Body of pancreas (tissue), 4 donors: ENCODE measurements at regions not wholly inside any gene's neighbourhood (a gene's known extent, or its start where the extent isn't known, plus 50 kb on each side); places are given as distances from the start of the nearest gene placed in this dataset.

Source experiments
- ATAC-seq: fragments of 150-250 bp; one replicate; pipeline ENCODE4 v1.9.1; 2016
- DNase-seq, 4 donors: peaks; one replicate each; pipeline ENCODE4 v3.0.0-alpha.2; 2019
- H3K27ac ChIP-seq, 4 donors: fragments of 200-600 bp; sonication (generic); 1 replicate in 3 of 4; 2 replicates in 1 of 4; pipeline versions ENCODE4 v1.5.1 to v1.6.1; 2016 to 2019; ENCODE audit warnings: mild to moderate bottlenecking in 1 of 4, mixed read lengths in 1 of 4, moderate library complexity in 1 of 4
- H3K27me3 ChIP-seq, 2 donors: fragments of 200-600 bp; sonication (generic); one replicate each; pipeline ENCODE4 v1.6.0; 2016; ENCODE audit warnings: mild to moderate bottlenecking in 1 of 2
- H3K36me3 ChIP-seq, 2 donors: fragments of 200-600 bp; sonication (generic); replicated peaks in 1 of 2; 2 replicates each; pipeline ENCODE4 v1.5.1; 2016; ENCODE audit warnings: low read depth in 2 of 2; ENCODE audit not compliant: insufficient read depth in 1 of 2
- H3K4me1 ChIP-seq: fragments of 200-600 bp; sonication (generic); one replicate; pipeline ENCODE4 v1.6.0; 2016
- H3K4me3 ChIP-seq, 2 donors: fragments of 200-600 bp; sonication (generic); 1 replicate in 1 of 2; 2 replicates in 1 of 2; pipeline ENCODE4 v1.5.1; 2016 to 2019
- H3K9me3 ChIP-seq, 3 donors: fragments of 200-600 bp; sonication (generic); 1 replicate in 2 of 3; 2 replicates in 1 of 3; pipeline ENCODE4 v1.5.1; 2016
- CTCF ChIP-seq, 7 experiments: fragments of 450-650 bp in 4 of 7; fragments of 200-600 bp in 3 of 7; sonication (generic) in 3 of 7; IDR thresholded peaks; one replicate each; pipeline ENCODE4 v1.5.1; 2016 to 2019; ENCODE audit warnings: antibody characterized with exemption in 7 of 7
- POLR2A ChIP-seq, 3 donors: fragments of 450-650 bp; IDR thresholded peaks; one replicate each; pipeline ENCODE4 v1.6.1; 2016; ENCODE audit warnings: antibody characterized with exemption in 3 of 3, mild to moderate bottlenecking in 2 of 3
- WGBS, 2 donors: methylation state at CpG; one replicate each; pipeline ENCODE4 v1.1.5; 2017; 5-methylcytosine and 5-hydroxymethylcytosine counted together
- intact Hi-C: fragments of 100-400 bp; cut with DNase I; formaldehyde crosslinking; loops from one replicate; pipeline ENCODE4 v1.15.1; 2023

- Histone ChIP-seq H3K4me3 (no peak overlapping the region), H3K36me3 (no peaks in the 10 kb centered on the region), H3K4me1 (peaks cover 8% of the 10 kb centered on the region), H3K27ac (no peak overlapping the region), H3K9me3 (no peaks in the 10 kb centered on the region), H3K27me3 (no peaks in the 10 kb centered on the region)
- no peak for DNase-seq
- intact Hi-C loops, result no loop called here
- WGBS, 2 donors, result 73 to 83% methylated on average over 2 of the region's 2 CpGs
- TF ChIP-seq POLR2A (IDR thresholded peaks at IDR 0.05) (no peak), CTCF (IDR thresholded peaks at IDR 0.05) (no peak)
- no peak for ATAC-seq
Measured at GRCh38 chr4:104418286-104418685, 76.4 kb downstream of the CXXC4 start.

- Histone ChIP-seq H3K4me1 (peaks cover 8% of the 10 kb centered on the region), H3K36me3 (no peaks in the 10 kb centered on the region), H3K4me3 (no peak overlapping the region), H3K9me3 (no peaks in the 10 kb centered on the region), H3K27ac (peak overlapping the region in 3 of 4 donors; percentile 28 to 72 (median 67)), H3K27me3 (no peaks in the 10 kb centered on the region)
- no peak for DNase-seq
- ATAC-seq, result peak; percentile 8
- TF ChIP-seq CTCF (IDR thresholded peaks at IDR 0.05) (no peak), POLR2A (IDR thresholded peaks at IDR 0.05) (no peak)
- WGBS, 2 donors, result 62 to 68% methylated on average over 3 of the region's 3 CpGs
- intact Hi-C loops, result no loop called here
Measured at GRCh38 chr4:104417357-104417882, 77.3 kb downstream of the CXXC4 start.

- intact Hi-C loops, result no loop called here
- TF ChIP-seq CTCF (IDR thresholded peaks at IDR 0.05) (no peak), POLR2A (IDR thresholded peaks at IDR 0.05) (no peak)
- H3K9me3 ChIP-seq, result no peaks in the 10 kb centered on the region
- no peaks in the 10 kb centered on the region for H3K36me3 ChIP-seq
- H3K27me3 ChIP-seq, result no peaks in the 10 kb centered on the region
- H3K4me3 ChIP-seq, result no peak overlapping the region
- peak; percentile 16 to 40 (median 38) for DNase-seq
- H3K4me1 ChIP-seq, result peaks cover 8% of the 10 kb centered on the region
- peak overlapping the region in 3 of 4 donors; percentile 28 to 72 (median 67) for H3K27ac ChIP-seq
- ATAC-seq, result peak; percentile 94
Measured at GRCh38 chr4:104416725-104417356, 77.9 kb downstream of the CXXC4 start.

- TF ChIP-seq CTCF (IDR thresholded peaks at IDR 0.05) (no peak), POLR2A (IDR thresholded peaks at IDR 0.05) (no peak)
- H3K36me3 ChIP-seq, result no peaks in the 10 kb centered on the region
- H3K27me3 ChIP-seq, result no peaks in the 10 kb centered on the region
- ATAC-seq (no peak), DNase-seq (no peak)
- intact Hi-C loops, result no loop called here
- H3K9me3 ChIP-seq, result no peaks in the 10 kb centered on the region
- peaks cover 8% of the 10 kb centered on the region for H3K4me1 ChIP-seq
- H3K4me3 ChIP-seq, result no peak overlapping the region
- H3K27ac ChIP-seq, result no peak overlapping the region
Measured at GRCh38 chr4:104413487-104413886, 81.2 kb downstream of the CXXC4 start.

GRCh38 chr4:104412344-104412743 is 82.3 kb downstream of the CXXC4 start:
- Histone ChIP-seq H3K36me3 (no peaks in the 10 kb centered on the region), H3K27ac (no peak overlapping the region), H3K4me3 (no peak overlapping the region), H3K4me1 (peaks cover 6% of the 10 kb centered on the region), H3K9me3 (no peaks in the 10 kb centered on the region), H3K27me3 (no peaks in the 10 kb centered on the region)
- DNase-seq (no peak), ATAC-seq (no peak)
- no peak for TF ChIP-seq POLR2A (IDR thresholded peaks at IDR 0.05)
- no peak for TF ChIP-seq CTCF (IDR thresholded peaks at IDR 0.05)
- intact Hi-C loops, result no loop called here
